ENCODE measurements at regions not wholly inside any gene's neighbourhood (a gene's known extent, or its start where the extent isn't known, plus 50 kb on each side); places are given as distances from the start of the nearest gene placed in this dataset.

GRCh38 chr5:124512236-124512635 lies 234.2 kb downstream of the ZNF608 start:
- Histone ChIP-seq H3K36me3 (ENCODE audit: insufficient read depth, low read length) (no peaks in the 10 kb centered on the region), H3K4me3 (ENCODE audit: insufficient read depth, low read length) (no peak overlapping the region), H3K4me2 (ENCODE audit: insufficient read depth, low read length) (no peak overlapping the region), H3K27ac (ENCODE audit: low read depth, low read length) (no peak overlapping the region), H3K79me2 (ENCODE audit: insufficient read depth, low read length) (no peaks in the 10 kb centered on the region), H2AFZ (ENCODE audit: low read length) (no peak overlapping the region), H3K4me1 (ENCODE audit: insufficient read depth, low read length) (no peaks in the 10 kb centered on the region), H4K20me1 (ENCODE audit: insufficient read depth, low read length) (no peaks in the 10 kb centered on the region), H3K27me3 (ENCODE audit: insufficient read depth, low read length) (no peaks in the 10 kb centered on the region), H3K9me3 (ENCODE audit: low read depth, low read length) (no peaks in the 10 kb centered on the region)
- no peak for TF ChIP-seq CTCF (IDR thresholded peaks at IDR 0.05; ENCODE audit: extremely low read depth, low read depth, low read length)
- DNase-seq (ENCODE audit: insufficient read length, low spot score, missing footprints), result no peak

- Histone ChIP-seq H2AFZ (ENCODE audit: low read length) (no peak overlapping the region), H4K20me1 (ENCODE audit: insufficient read depth, low read length) (no peaks in the 10 kb centered on the region), H3K9me3 (ENCODE audit: low read depth, low read length) (no peaks in the 10 kb centered on the region), H3K27me3 (ENCODE audit: insufficient read depth, low read length) (no peaks in the 10 kb centered on the region), H3K79me2 (ENCODE audit: insufficient read depth, low read length) (no peaks in the 10 kb centered on the region), H3K27ac (ENCODE audit: low read depth, low read length) (no peak overlapping the region), H3K4me3 (ENCODE audit: insufficient read depth, low read length) (no peak overlapping the region), H3K36me3 (ENCODE audit: insufficient read depth, low read length) (no peaks in the 10 kb centered on the region), H3K4me1 (ENCODE audit: insufficient read depth, low read length) (no peaks in the 10 kb centered on the region), H3K4me2 (ENCODE audit: insufficient read depth, low read length) (no peak overlapping the region)
- no peak for TF ChIP-seq CTCF (IDR thresholded peaks at IDR 0.05; ENCODE audit: extremely low read depth, low read depth, low read length)
- no peak for DNase-seq (ENCODE audit: insufficient read length, low spot score, missing footprints)
Observed at GRCh38 chr5:124511791-124512190, 234.6 kb downstream of the ZNF608 start.

DNA sequence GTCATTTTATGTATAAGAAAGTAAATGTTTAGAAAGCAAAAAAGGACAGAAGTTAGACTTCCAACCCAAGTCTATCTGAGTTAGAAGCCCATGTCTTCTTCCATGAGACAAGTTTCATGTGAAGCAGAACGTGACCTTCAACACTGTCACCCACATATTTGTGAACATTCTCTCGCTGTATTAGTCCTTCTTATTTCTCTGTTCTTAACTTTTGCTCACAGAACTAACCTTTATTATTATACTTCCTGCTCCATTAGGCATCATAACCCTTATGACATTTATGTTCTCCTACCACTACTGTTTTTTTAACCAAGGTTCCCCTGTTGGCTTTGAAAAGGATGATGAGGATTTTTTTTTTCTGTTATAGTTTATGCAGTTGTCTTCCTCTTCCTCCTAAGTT lies 238.8 kb downstream of the ZNF608 start:
- H3K4me3 ChIP-seq (ENCODE audit: insufficient read depth, low read length), result no peak overlapping the region

More for the DNA sequence above, 238.8 kb downstream of the ZNF608 start:
- Histone ChIP-seq H3K4me2 (ENCODE audit: insufficient read depth, low read length) (no peak overlapping the region), H4K20me1 (ENCODE audit: insufficient read depth, low read length) (no peaks in the 10 kb centered on the region), H2AFZ (ENCODE audit: low read length) (no peak overlapping the region), H3K36me3 (ENCODE audit: insufficient read depth, low read length) (no peaks in the 10 kb centered on the region), H3K79me2 (ENCODE audit: insufficient read depth, low read length) (no peaks in the 10 kb centered on the region), H3K27ac (ENCODE audit: low read depth, low read length) (no peak overlapping the region), H3K9me3 (ENCODE audit: low read depth, low read length) (no peaks in the 10 kb centered on the region), H3K4me1 (ENCODE audit: insufficient read depth, low read length) (no peaks in the 10 kb centered on the region), H3K27me3 (ENCODE audit: insufficient read depth, low read length) (no peaks in the 10 kb centered on the region)
- DNase-seq (ENCODE audit: insufficient read length, low spot score, missing footprints), result no peak
- TF ChIP-seq CTCF (IDR thresholded peaks at IDR 0.05; ENCODE audit: extremely low read depth, low read depth, low read length), result no peak
